OCI-LY7 (cell line): ENCODE measurements at regions not wholly inside any gene's neighbourhood (a gene's known extent, or its start where the extent isn't known, plus 50 kb on each side); places are given as distances from the start of the nearest gene placed in this dataset.

ENCODE experiments used
- CTCF ChIP-seq: fragments of 200-600 bp; sonication (generic); conservative IDR thresholded peaks from 2 replicates; pipeline ENCODE4 v1.5.1; 2014; ENCODE audit warnings: mild to moderate bottlenecking, antibody characterized with exemption, low read length, moderate library complexity, mixed read lengths
- EZH2phosphoT487 ChIP-seq: fragments of 200-600 bp; sonication (generic); IDR thresholded peaks from 2 replicates; pipeline ENCODE4 v1.6.1; 2018; ENCODE audit warnings: low read depth, borderline replicate concordance, mild to moderate bottlenecking, mixed run types, antibody characterized with exemption, low read length, moderate library complexity, mixed read lengths

DNA sequence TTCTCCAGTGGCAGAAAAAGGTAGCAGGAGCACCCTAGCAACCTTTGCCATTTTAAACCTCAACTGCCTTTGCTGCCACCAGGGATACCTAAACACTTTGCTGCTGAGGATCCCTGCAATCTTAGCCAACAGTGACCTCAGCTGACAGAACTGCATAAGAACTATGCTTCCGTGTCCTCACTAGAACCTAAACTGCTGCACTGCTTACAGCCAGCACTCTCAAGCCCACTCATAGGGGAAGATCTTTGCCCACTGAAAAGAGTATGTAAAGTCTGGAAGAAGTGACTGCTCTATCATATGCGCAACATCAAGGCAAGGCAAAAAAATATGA is 270.0 kb upstream of the PCDH20 start:
- TF ChIP-seq CTCF = no peak
- no peak for TF ChIP-seq EZH2phosphoT487
